ENCODE measurements at regions not wholly inside any gene's neighbourhood (a gene's known extent, or its start where the extent isn't known, plus 50 kb on each side); places are given as distances from the start of the nearest gene placed in this dataset.

DNA sequence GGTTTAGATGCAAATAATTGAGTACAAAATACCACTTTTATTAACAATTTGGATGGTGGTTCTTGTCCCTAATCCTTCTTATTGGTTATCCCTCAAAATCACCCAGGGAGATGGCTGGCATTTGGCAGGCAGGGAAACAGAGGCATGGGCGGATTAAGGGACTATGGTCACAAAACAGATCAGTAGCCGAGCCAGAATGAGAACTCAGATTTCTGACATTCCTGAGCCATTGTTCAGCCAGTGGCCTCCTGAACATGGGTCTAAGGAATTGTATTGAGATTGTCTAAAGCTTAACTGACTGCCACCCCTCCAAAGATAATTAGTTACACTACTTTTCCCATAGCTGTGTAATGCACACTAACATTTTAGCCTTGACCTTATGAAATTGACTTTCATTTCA lies 88.4 kb downstream of the CHD9NB start (continued):
- TF ChIP-seq, protein P1, sequence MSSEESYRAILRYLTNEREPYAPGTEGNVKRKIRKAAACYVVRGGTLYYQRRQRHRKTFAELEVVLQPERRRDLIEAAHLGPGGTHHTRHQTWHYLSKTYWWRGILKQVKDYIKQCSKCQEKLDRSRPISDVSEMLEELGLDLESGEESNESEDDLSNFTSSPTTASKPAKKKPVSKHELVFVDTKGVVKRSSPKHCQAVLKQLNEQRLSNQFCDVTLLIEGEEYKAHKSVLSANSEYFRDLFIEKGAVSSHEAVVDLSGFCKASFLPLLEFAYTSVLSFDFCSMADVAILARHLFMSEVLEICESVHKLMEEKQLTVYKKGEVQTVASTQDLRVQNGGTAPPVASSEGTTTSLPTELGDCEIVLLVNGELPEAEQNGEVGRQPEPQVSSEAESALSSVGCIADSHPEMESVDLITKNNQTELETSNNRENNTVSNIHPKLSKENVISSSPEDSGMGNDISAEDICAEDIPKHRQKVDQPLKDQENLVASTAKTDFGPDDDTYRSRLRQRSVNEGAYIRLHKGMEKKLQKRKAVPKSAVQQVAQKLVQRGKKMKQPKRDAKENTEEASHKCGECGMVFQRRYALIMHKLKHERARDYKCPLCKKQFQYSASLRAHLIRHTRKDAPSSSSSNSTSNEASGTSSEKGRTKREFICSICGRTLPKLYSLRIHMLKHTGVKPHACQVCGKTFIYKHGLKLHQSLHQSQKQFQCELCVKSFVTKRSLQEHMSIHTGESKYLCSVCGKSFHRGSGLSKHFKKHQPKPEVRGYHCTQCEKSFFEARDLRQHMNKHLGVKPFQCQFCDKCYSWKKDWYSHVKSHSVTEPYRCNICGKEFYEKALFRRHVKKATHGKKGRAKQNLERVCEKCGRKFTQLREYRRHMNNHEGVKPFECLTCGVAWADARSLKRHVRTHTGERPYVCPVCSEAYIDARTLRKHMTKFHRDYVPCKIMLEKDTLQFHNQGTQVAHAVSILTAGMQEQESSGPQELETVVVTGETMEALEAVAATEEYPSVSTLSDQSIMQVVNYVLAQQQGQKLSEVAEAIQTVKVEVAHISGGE (tag by site-specific recombination; conservative IDR thresholded peaks at IDR 0.05; ENCODE audit: low read depth), result no peak

DNA sequence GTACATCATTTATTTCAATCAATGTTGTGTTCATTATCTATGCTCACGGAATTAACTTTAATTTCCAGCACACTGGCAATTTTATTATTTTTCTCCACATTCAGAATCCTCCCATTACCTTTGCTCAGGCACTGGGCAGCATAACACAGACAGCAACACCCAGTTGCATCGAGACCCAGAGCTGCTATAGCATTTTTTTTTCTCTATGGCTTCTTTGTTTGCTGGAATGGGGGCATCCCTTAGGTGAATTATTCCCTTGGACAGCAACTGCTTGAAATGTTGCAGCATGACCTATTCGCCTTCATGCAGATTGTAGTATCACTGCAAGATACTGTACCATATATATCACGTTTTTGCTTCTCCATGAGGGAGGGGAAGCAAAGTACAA lies 88.8 kb downstream of the CHD9NB start:
- POLR2A ChIA-PET, result no interaction called here
- H3K4me1 ChIP-seq (ENCODE audit: control insufficient read depth, insufficient read depth, low read length), result no peaks in the 10 kb centered on the region
- H3K27ac ChIP-seq (ENCODE audit: extremely low read depth, low read depth, low read length), result no peak overlapping the region
- no peaks in the 10 kb centered on the region; the same call in 1 of the 2 replicates for H3K9me3 ChIP-seq (ENCODE audit: control insufficient read depth, insufficient read depth, low read depth, low read length)
- no peak overlapping the region for H3K4me3 ChIP-seq (ENCODE audit: low read depth, low read length)
- CTCF ChIA-PET, result interaction anchor here (0.6 kb wide), 1 partner anchor 879 kb away, joined by 3 read pairs; no protein-coding TSS in a partner anchor
- TF ChIP-seq, protein P2, sequence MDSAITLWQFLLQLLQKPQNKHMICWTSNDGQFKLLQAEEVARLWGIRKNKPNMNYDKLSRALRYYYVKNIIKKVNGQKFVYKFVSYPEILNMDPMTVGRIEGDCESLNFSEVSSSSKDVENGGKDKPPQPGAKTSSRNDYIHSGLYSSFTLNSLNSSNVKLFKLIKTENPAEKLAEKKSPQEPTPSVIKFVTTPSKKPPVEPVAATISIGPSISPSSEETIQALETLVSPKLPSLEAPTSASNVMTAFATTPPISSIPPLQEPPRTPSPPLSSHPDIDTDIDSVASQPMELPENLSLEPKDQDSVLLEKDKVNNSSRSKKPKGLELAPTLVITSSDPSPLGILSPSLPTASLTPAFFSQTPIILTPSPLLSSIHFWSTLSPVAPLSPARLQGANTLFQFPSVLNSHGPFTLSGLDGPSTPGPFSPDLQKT (IDR thresholded peaks at IDR 0.05; ENCODE audit: borderline replicate concordance, low read depth, low read length), result no peak
- TF ChIP-seq ZNF521 (tag by site-specific recombination; IDR thresholded peaks at IDR 0.05) (no peak), ZNF335 (tag by site-specific recombination; conservative IDR thresholded peaks at IDR 0.05) (no peak), ZNF549 (tag by site-specific recombination; IDR thresholded peaks at IDR 0.05) (no peak), ZNF791 (tag by site-specific recombination; IDR thresholded peaks at IDR 0.05) (no peak)
- TF ChIP-seq, protein P3, sequence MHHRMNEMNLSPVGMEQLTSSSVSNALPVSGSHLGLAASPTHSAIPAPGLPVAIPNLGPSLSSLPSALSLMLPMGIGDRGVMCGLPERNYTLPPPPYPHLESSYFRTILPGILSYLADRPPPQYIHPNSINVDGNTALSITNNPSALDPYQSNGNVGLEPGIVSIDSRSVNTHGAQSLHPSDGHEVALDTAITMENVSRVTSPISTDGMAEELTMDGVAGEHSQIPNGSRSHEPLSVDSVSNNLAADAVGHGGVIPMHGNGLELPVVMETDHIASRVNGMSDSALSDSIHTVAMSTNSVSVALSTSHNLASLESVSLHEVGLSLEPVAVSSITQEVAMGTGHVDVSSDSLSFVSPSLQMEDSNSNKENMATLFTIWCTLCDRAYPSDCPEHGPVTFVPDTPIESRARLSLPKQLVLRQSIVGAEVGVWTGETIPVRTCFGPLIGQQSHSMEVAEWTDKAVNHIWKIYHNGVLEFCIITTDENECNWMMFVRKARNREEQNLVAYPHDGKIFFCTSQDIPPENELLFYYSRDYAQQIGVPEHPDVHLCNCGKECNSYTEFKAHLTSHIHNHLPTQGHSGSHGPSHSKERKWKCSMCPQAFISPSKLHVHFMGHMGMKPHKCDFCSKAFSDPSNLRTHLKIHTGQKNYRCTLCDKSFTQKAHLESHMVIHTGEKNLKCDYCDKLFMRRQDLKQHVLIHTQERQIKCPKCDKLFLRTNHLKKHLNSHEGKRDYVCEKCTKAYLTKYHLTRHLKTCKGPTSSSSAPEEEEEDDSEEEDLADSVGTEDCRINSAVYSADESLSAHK (tag by site-specific recombination; IDR thresholded peaks at IDR 0.05), result no peak
- TF ChIP-seq, protein P4, sequence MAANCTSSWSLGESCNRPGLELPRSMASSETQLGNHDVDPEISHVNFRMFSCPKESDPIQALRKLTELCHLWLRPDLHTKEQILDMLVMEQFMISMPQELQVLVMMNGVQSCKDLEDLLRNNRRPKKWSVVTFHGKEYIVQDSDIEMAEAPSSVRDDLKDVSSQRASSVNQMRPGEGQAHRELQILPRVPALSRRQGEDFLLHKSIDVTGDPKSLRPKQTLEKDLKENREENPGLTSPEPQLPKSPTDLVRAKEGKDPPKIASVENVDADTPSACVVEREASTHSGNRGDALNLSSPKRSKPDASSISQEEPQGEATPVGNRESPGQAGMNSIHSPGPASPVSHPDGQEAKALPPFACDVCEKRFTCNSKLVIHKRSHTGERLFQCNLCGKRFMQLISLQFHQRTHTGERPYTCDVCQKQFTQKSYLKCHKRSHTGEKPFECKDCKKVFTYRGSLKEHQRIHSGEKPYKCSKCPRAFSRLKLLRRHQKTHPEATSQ (tag by site-specific recombination; IDR thresholded peaks at IDR 0.05), result no peak
- no peaks in the 10 kb centered on the region for H3K36me3 ChIP-seq (ENCODE audit: control insufficient read depth in 2 of 2, insufficient read depth in 1 of 2, low read length in 2 of 2)

DNA sequence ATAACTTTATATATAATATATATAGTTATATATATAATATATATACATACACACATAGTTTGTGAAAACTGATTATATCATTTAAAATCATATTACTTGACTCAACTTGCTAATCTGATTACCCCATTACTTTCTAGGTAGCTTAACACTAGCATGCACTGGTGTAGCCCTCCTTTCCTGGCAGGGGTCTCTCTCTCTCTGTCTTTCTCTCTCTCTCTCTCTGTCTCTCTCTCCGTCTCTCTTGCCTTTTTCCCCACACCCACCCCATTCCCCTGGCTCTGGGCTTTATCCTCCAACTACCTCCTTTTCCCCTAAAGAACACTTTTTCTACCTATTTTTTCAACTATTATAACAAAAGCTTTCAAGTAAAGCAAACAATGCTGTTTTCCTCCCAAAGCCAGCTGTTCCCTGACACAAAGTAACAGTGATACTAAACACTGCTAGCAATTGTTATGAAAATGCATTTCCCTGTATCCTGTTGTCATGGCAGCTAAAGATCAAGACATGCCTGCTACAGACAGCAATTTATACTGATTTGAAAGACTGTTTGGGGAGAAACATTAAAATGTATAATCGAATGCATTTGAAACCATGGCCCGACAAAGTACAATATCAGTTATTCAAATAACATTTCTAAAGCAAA lies 89.4 kb downstream of the CHD9NB start:
- POLR2A ChIA-PET, result interaction anchor here (0.5 kb wide), 1 partner anchor 16 kb away, joined by 3 read pairs; no protein-coding TSS in a partner anchor
- Histone ChIP-seq H3K9me3 (ENCODE audit: control insufficient read depth, insufficient read depth, low read depth, low read length) (no peaks in the 10 kb centered on the region; the same call in 1 of the 2 replicates), H3K27ac (ENCODE audit: extremely low read depth, low read depth, low read length) (no peak overlapping the region), H3K4me1 (ENCODE audit: control insufficient read depth, insufficient read depth, low read length) (no peaks in the 10 kb centered on the region), H3K4me3 (ENCODE audit: low read depth, low read length) (no peak overlapping the region), H3K36me3 (ENCODE audit: control insufficient read depth in 2 of 2, insufficient read depth in 1 of 2, low read length in 2 of 2) (no peaks in the 10 kb centered on the region)
- CTCF ChIA-PET, result interaction anchor here (0.6 kb wide), 2 partner anchors 17 to 879 kb away, joined by 3 to 4 read pairs; no protein-coding TSS in a partner anchor
- TF ChIP-seq ZNF133 (tag by site-specific recombination; IDR thresholded peaks at IDR 0.05) (no peak), ZNF830 (tag by site-specific recombination; IDR thresholded peaks at IDR 0.05; ENCODE audit: low read depth) (no peak), SETDB1 (IDR thresholded peaks at IDR 0.05; ENCODE audit: insufficient read length, low read length) (no peak), ZNF792 (tag by site-specific recombination; IDR thresholded peaks at IDR 0.05) (no peak), KLF7 (tag by site-specific recombination; IDR thresholded peaks at IDR 0.05; ENCODE audit: borderline replicate concordance) (no peak), ZNF16 (tag by site-specific recombination; IDR thresholded peaks at IDR 0.05; ENCODE audit: low read depth) (no peak), IKZF3 (tag by site-specific recombination; IDR thresholded peaks at IDR 0.05) (no peak), ZNF350 (tag by site-specific recombination; IDR thresholded peaks at IDR 0.05) (no peak), SP7 (tag by site-specific recombination; IDR thresholded peaks at IDR 0.05) (no peak), ZNF214 (tag by site-specific recombination; IDR thresholded peaks at IDR 0.05; ENCODE audit: borderline replicate concordance) (no peak), ZNF664 (tag by site-specific recombination; IDR thresholded peaks at IDR 0.05) (no peak), SCRT2 (tag by site-specific recombination; IDR thresholded peaks at IDR 0.05) (no peak), ZSCAN23 (tag by site-specific recombination; IDR thresholded peaks at IDR 0.05) (no peak), FEZF1 (tag by site-specific recombination; IDR thresholded peaks at IDR 0.05) (no peak)
- TF ChIP-seq, protein P5, sequence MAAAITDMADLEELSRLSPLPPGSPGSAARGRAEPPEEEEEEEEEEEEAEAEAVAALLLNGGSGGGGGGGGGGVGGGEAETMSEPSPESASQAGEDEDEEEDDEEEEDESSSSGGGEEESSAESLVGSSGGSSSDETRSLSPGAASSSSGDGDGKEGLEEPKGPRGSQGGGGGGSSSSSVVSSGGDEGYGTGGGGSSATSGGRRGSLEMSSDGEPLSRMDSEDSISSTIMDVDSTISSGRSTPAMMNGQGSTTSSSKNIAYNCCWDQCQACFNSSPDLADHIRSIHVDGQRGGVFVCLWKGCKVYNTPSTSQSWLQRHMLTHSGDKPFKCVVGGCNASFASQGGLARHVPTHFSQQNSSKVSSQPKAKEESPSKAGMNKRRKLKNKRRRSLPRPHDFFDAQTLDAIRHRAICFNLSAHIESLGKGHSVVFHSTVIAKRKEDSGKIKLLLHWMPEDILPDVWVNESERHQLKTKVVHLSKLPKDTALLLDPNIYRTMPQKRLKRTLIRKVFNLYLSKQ (tag by site-specific recombination; IDR thresholded peaks at IDR 0.05; ENCODE audit: borderline replicate concordance), result no peak

Measured in HEK293 (cell line).